GM23248 (cell line): ENCODE measurements at regions not wholly inside any gene's neighbourhood (a gene's known extent, or its start where the extent isn't known, plus 50 kb on each side); places are given as distances from the start of the nearest gene placed in this dataset.

Source experiments
- EZH2 ChIP-seq: fragments of 200-600 bp; sonication (generic); IDR thresholded peaks from 2 replicates; pipeline ENCODE4 v1.6.1; 2018; ENCODE audit warnings: antibody characterized with exemption, mild to moderate bottlenecking; ENCODE audit not compliant: insufficient read depth, poor library complexity, severe bottlenecking
- EZH2phosphoT487 ChIP-seq: fragments of 200-600 bp; sonication (generic); IDR thresholded peaks from 2 replicates; pipeline ENCODE4 v1.6.1; 2018; ENCODE audit warnings: antibody characterized with exemption, moderate library complexity, mild to moderate bottlenecking, low read depth; ENCODE audit not compliant: insufficient read depth

DNA sequence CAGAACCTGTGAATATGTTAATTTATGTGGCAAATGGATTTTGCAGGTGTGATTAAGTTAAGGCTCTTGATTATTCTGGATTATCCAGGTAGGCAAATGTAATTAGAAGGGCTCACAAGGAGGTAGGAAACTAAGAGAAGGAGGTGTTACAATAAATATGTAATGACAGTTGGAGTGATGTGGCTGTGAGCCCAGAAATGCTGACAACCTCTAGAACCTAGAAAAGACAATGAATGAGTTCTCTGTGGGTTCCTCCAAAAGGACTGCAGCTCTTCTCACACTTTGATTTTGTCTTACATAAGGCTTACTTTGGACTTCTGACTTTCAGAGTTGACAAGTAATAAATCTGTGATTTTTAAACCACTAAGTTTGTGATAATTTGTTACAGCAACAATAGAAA is 406.6 kb upstream of the EPHA7 start:
- TF ChIP-seq EZH2 (no peak), EZH2phosphoT487 (no peak)
